ENCODE measurements at regions not wholly inside any gene's neighbourhood (a gene's known extent, or its start where the extent isn't known, plus 50 kb on each side); places are given as distances from the start of the nearest gene placed in this dataset.

DNA sequence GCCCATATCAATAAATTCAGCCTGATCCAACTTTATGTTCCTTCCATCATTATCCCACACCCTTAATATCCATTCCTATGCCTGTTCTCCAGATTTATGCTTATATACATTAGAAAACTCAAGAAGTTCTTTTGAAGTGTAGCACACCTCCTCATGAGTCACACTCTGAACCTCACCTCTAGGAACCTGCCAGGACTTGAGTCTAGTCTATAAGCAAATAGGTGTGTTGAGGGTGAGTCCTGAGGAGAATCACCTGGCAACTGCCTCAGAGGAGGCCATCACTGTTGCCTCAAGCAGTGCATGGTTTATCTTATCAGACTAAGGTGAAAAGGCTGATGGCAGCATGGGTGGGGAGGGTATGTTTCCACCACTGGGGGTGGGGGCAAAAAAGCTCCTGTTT, 496.7 kb downstream of the C6orf118 start:
- TF ChIP-seq EP300 (conservative IDR thresholded peaks at IDR 0.05; ENCODE audit: poor library complexity, severe bottlenecking) (no peak), MXI1 (conservative IDR thresholded peaks at IDR 0.05; ENCODE audit: poor library complexity, severe bottlenecking) (no peak), RAD21 (conservative IDR thresholded peaks at IDR 0.05) (no peak), EZH2 (IDR thresholded peaks at IDR 0.05; ENCODE audit: borderline replicate concordance, insufficient read depth, low read length, poor library complexity, severe bottlenecking) (no peak), POLR2AphosphoS5 (IDR thresholded peaks at IDR 0.05) (no peak)
- TF ChIP-seq, protein P1, sequence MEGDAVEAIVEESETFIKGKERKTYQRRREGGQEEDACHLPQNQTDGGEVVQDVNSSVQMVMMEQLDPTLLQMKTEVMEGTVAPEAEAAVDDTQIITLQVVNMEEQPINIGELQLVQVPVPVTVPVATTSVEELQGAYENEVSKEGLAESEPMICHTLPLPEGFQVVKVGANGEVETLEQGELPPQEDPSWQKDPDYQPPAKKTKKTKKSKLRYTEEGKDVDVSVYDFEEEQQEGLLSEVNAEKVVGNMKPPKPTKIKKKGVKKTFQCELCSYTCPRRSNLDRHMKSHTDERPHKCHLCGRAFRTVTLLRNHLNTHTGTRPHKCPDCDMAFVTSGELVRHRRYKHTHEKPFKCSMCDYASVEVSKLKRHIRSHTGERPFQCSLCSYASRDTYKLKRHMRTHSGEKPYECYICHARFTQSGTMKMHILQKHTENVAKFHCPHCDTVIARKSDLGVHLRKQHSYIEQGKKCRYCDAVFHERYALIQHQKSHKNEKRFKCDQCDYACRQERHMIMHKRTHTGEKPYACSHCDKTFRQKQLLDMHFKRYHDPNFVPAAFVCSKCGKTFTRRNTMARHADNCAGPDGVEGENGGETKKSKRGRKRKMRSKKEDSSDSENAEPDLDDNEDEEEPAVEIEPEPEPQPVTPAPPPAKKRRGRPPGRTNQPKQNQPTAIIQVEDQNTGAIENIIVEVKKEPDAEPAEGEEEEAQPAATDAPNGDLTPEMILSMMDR (IDR thresholded peaks at IDR 0.05; ENCODE audit: poor library complexity, severe bottlenecking) = no peak
- TF ChIP-seq, protein P2, sequence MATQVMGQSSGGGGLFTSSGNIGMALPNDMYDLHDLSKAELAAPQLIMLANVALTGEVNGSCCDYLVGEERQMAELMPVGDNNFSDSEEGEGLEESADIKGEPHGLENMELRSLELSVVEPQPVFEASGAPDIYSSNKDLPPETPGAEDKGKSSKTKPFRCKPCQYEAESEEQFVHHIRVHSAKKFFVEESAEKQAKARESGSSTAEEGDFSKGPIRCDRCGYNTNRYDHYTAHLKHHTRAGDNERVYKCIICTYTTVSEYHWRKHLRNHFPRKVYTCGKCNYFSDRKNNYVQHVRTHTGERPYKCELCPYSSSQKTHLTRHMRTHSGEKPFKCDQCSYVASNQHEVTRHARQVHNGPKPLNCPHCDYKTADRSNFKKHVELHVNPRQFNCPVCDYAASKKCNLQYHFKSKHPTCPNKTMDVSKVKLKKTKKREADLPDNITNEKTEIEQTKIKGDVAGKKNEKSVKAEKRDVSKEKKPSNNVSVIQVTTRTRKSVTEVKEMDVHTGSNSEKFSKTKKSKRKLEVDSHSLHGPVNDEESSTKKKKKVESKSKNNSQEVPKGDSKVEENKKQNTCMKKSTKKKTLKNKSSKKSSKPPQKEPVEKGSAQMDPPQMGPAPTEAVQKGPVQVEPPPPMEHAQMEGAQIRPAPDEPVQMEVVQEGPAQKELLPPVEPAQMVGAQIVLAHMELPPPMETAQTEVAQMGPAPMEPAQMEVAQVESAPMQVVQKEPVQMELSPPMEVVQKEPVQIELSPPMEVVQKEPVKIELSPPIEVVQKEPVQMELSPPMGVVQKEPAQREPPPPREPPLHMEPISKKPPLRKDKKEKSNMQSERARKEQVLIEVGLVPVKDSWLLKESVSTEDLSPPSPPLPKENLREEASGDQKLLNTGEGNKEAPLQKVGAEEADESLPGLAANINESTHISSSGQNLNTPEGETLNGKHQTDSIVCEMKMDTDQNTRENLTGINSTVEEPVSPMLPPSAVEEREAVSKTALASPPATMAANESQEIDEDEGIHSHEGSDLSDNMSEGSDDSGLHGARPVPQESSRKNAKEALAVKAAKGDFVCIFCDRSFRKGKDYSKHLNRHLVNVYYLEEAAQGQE (IDR thresholded peaks at IDR 0.05; ENCODE audit: borderline replicate concordance) = no peak

Measured in neural cell (in vitro differentiated cells).